HepG2 (cell line): ENCODE measurements at regions not wholly inside any gene's neighbourhood (a gene's known extent, or its start where the extent isn't known, plus 50 kb on each side); places are given as distances from the start of the nearest gene placed in this dataset.

Source experiments
- AHR ChIP-seq: IDR thresholded peaks from 2 replicates; pipeline ENCODE4 v1.6.1; 2018; ENCODE audit warnings: missing genetic modification reagents, missing compliant biosample characterization
- BCL6 ChIP-seq: IDR thresholded peaks from 2 replicates; pipeline ENCODE4 v1.6.1; 2016; ENCODE audit warnings: missing genetic modification reagents, missing compliant biosample characterization
- CAMTA2 ChIP-seq: sonication (generic); formaldehyde crosslinking; IDR thresholded peaks from 2 replicates; pipeline ENCODE4 v1.4.0; 2020; ENCODE audit warnings: mild to moderate bottlenecking, missing genetic modification reagents, borderline replicate concordance
- GMEB2 ChIP-seq: IDR thresholded peaks from 2 replicates; pipeline ENCODE4 v1.6.1; 2016; ENCODE audit warnings: missing biosample characterization, missing genetic modification reagents, low read depth
- SAFB2 ChIP-seq: sonication (generic); formaldehyde crosslinking; IDR thresholded peaks from 2 replicates; pipeline ENCODE4 v1.5.1; 2020; ENCODE audit warnings: missing genetic modification reagents, low read depth, mild to moderate bottlenecking, borderline replicate concordance
- SNAPC2 ChIP-seq: sonication (generic); formaldehyde crosslinking; IDR thresholded peaks from 2 replicates; pipeline ENCODE4 v1.8.1; 2022; ENCODE audit warnings: mild to moderate bottlenecking, missing genetic modification reagents
- ZBTB26 ChIP-seq: IDR thresholded peaks from 2 replicates; pipeline ENCODE4 v1.6.1; 2016; ENCODE audit warnings: missing compliant biosample characterization, missing genetic modification reagents, borderline replicate concordance
- TF ChIP-seq, protein P1 (sequence below): sonication (generic); formaldehyde crosslinking; IDR thresholded peaks from 2 replicates; pipeline ENCODE4 v1.5.0; 2020; ENCODE audit warnings: mild to moderate bottlenecking, missing genetic modification reagents, borderline replicate concordance

GRCh38 chr2:45258311-45258710 is 249.1 kb upstream of the SIX2 start (continued):
- TF ChIP-seq, protein P1, sequence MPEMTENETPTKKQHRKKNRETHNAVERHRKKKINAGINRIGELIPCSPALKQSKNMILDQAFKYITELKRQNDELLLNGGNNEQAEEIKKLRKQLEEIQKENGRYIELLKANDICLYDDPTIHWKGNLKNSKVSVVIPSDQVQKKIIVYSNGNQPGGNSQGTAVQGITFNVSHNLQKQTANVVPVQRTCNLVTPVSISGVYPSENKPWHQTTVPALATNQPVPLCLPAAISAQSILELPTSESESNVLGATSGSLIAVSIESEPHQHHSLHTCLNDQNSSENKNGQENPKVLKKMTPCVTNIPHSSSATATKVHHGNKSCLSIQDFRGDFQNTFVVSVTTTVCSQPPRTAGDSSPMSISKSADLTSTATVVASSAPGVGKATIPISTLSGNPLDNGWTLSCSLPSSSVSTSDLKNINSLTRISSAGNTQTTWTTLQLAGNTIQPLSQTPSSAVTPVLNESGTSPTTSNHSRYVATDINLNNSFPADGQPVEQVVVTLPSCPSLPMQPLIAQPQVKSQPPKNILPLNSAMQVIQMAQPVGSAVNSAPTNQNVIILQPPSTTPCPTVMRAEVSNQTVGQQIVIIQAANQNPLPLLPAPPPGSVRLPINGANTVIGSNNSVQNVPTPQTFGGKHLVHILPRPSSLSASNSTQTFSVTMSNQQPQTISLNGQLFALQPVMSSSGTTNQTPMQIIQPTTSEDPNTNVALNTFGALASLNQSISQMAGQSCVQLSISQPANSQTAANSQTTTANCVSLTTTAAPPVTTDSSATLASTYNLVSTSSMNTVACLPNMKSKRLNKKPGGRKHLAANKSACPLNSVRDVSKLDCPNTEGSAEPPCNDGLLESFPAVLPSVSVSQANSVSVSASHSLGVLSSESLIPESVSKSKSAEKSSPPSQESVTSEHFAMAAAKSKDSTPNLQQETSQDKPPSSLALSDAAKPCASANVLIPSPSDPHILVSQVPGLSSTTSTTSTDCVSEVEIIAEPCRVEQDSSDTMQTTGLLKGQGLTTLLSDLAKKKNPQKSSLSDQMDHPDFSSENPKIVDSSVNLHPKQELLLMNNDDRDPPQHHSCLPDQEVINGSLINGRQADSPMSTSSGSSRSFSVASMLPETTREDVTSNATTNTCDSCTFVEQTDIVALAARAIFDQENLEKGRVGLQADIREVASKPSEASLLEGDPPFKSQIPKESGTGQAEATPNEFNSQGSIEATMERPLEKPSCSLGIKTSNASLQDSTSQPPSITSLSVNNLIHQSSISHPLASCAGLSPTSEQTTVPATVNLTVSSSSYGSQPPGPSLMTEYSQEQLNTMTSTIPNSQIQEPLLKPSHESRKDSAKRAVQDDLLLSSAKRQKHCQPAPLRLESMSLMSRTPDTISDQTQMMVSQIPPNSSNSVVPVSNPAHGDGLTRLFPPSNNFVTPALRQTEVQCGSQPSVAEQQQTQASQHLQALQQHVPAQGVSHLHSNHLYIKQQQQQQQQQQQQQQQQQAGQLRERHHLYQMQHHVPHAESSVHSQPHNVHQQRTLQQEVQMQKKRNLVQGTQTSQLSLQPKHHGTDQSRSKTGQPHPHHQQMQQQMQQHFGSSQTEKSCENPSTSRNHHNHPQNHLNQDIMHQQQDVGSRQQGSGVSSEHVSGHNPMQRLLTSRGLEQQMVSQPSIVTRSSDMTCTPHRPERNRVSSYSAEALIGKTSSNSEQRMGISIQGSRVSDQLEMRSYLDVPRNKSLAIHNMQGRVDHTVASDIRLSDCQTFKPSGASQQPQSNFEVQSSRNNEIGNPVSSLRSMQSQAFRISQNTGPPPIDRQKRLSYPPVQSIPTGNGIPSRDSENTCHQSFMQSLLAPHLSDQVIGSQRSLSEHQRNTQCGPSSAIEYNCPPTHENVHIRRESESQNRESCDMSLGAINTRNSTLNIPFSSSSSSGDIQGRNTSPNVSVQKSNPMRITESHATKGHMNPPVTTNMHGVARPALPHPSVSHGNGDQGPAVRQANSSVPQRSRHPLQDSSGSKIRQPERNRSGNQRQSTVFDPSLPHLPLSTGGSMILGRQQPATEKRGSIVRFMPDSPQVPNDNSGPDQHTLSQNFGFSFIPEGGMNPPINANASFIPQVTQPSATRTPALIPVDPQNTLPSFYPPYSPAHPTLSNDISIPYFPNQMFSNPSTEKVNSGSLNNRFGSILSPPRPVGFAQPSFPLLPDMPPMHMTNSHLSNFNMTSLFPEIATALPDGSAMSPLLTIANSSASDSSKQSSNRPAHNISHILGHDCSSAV, result no peak
- TF ChIP-seq ZBTB26 (CRISPR knock-in tag) (no peak), BCL6 (no peak), CAMTA2 (CRISPR knock-in tag) (no peak), SAFB2 (CRISPR knock-in tag) (no peak), AHR (CRISPR knock-in tag) (no peak), SNAPC2 (no peak), GMEB2 (CRISPR knock-in tag) (no peak)
